K562 (cell line): ENCODE measurements at regions not wholly inside any gene's neighbourhood (a gene's known extent, or its start where the extent isn't known, plus 50 kb on each side); places are given as distances from the start of the nearest gene placed in this dataset.

Experiments
- ATAC-seq: fragments of 200-7000 bp; cut with Tn5 transposase; 3 replicates; pipeline ENCODE4 v1.9.1; 2020; ENCODE audit warnings: moderate library complexity
- BruUV-seq: library from RNA; stranded (reverse); fragments of 400-500 nt; replicated peaks from 2 replicates; lab custom pipeline; 2021; lab: Mats Ljungman, UMichigan
- CTCF ChIA-PET: fragments of 300-600 bp; formaldehyde crosslinking; extraction: SDS; loops from one replicate; lab custom pipeline; 2021; ENCODE audit warnings: low intra/inter-chr PET ratio; lab: Yijun Ruan, JAX
- POLR2A ChIA-PET: fragments of 300-600, 350-650 bp; sonication (Branson Sonifier 250); formaldehyde crosslinking; extraction: SDS; loops from one replicate; lab custom pipeline; 2021; ENCODE audit warnings: antibody characterized with exemption, inconsistent platforms; lab: Yijun Ruan, JAX
- DNase-seq, 4 experiments: peaks; one replicate each; pipeline versions ENCODE4 v3.0.0 to v3.0.0-alpha.2; 2011 to 2018; ENCODE audit warnings: low spot score in 3 of 4, mixed read lengths in 3 of 4; ENCODE audit errors: extremely low read depth in 1 of 4
- FAIRE-seq: peaks from 2 replicates; lab custom pipeline; 2011; peaks lifted over from hg19 to GRCh38; lab: Jason Lieb, UNC
- H2AFZ ChIP-seq: 2 replicates; pipeline ENCODE4 v1.6.0; 2011; ENCODE audit warnings: low read depth, low read length, control low read depth, inconsistent platforms
- H3K27ac ChIP-seq: fragments of 200-600 bp; 3 replicates; pipeline ENCODE4 v1.8.0; 2011; ENCODE audit warnings: low read depth, mild to moderate bottlenecking, control low read depth, inconsistent platforms, low read length, moderate library complexity, mixed read lengths; ENCODE audit errors: extremely low read depth
- H3K27me3 ChIP-seq, 2 experiments: fragments of 300-600 bp in 1 of 2; 2 replicates in 1 of 2; 3 replicates in 1 of 2; pipeline versions ENCODE4 v1.6.0 to v1.8.0; 2011; ENCODE audit warnings: inconsistent platforms in 2 of 2, low read length in 2 of 2, mild to moderate bottlenecking in 1 of 2, mixed read lengths in 1 of 2, moderate library complexity in 1 of 2; ENCODE audit not compliant: control insufficient read depth in 2 of 2, insufficient read depth in 2 of 2
- H3K36me3 ChIP-seq: fragments of 300-600 bp; 3 replicates; pipeline ENCODE4 v1.8.0; 2011; ENCODE audit warnings: mild to moderate bottlenecking, low read length, inconsistent platforms; ENCODE audit not compliant: control insufficient read depth, insufficient read depth
- H3K4me1 ChIP-seq, 2 experiments: fragments of 200-600 bp in 1 of 2; replicated peaks in 1 of 2; 2 replicates in 1 of 2; 3 replicates in 1 of 2; pipeline versions ENCODE4 v1.5.1 to v1.8.0; 2011; ENCODE audit warnings: inconsistent platforms in 2 of 2, low read length in 2 of 2, mild to moderate bottlenecking in 1 of 2, mixed read lengths in 1 of 2, moderate library complexity in 1 of 2; ENCODE audit not compliant: control insufficient read depth in 2 of 2, insufficient read depth in 2 of 2
- H3K4me2 ChIP-seq: 2 replicates; pipeline ENCODE4 v1.6.1; 2011; ENCODE audit warnings: low read length, control low read depth, inconsistent platforms, mixed read lengths; ENCODE audit not compliant: insufficient read depth
- H3K4me3 ChIP-seq: fragments of 200-600 bp; sonication (generic), shearing (Covaris generic); 2 replicates; pipeline ENCODE4 v1.5.1; 2016; ENCODE audit warnings: control low read depth, inconsistent platforms
- H3K79me2 ChIP-seq: fragments of 200-600 bp; 3 replicates; pipeline ENCODE4 v1.8.0; 2011; ENCODE audit warnings: low read length, inconsistent platforms; ENCODE audit not compliant: control insufficient read depth, insufficient read depth
- H3K9ac ChIP-seq, 2 experiments: 2 replicates each; pipeline versions ENCODE4 v1.6.0 to v1.6.1; 2011; ENCODE audit warnings: low read depth in 2 of 2, low read length in 2 of 2, control low read depth in 1 of 2, inconsistent platforms in 1 of 2, mild to moderate bottlenecking in 1 of 2, mixed read lengths in 1 of 2; ENCODE audit not compliant: insufficient read depth in 1 of 2
- H3K9me1 ChIP-seq: one replicate; pipeline ENCODE4 v1.6.0; 2011; ENCODE audit warnings: inconsistent platforms, mild to moderate bottlenecking, low read length, moderate library complexity; ENCODE audit not compliant: control insufficient read depth, insufficient read depth
- H3K9me3 ChIP-seq: replicated peaks from 2 replicates; pipeline ENCODE4 v1.5.1; 2011; ENCODE audit warnings: low read depth, low read length, inconsistent platforms; ENCODE audit not compliant: control insufficient read depth, insufficient read depth
- H4K20me1 ChIP-seq: replicated peaks from 2 replicates; pipeline ENCODE4 v1.6.1; 2011; ENCODE audit warnings: low read length, inconsistent platforms, mixed read lengths; ENCODE audit not compliant: control insufficient read depth, insufficient read depth
- DMBX1 ChIP-seq: fragments of 250-450 bp; sonication (Bioruptor Pico); IDR thresholded peaks from 2 replicates; pipeline ENCODE4 v1.8.0; 2022; ENCODE audit warnings: inconsistent platforms, mild to moderate bottlenecking, moderate library complexity, borderline replicate concordance
- GATAD2A ChIP-seq: fragments of 450-650 bp; IDR thresholded peaks from 2 replicates; pipeline ENCODE4 v1.6.1; 2017
- KLF6 ChIP-seq: fragments of 250-450 bp; sonication (Bioruptor Pico); IDR thresholded peaks from 2 replicates; pipeline ENCODE4 v1.4.0; 2020; ENCODE audit warnings: mild to moderate bottlenecking, moderate library complexity, borderline replicate concordance
- MXD1 ChIP-seq: fragments of 250-450 bp; sonication (Bioruptor Pico); IDR thresholded peaks from 2 replicates; pipeline ENCODE4 v1.8.0; 2021; ENCODE audit warnings: borderline replicate concordance, mild to moderate bottlenecking, moderate library complexity; ENCODE audit not compliant: poor library complexity, severe bottlenecking
- NCOR1 ChIP-seq: fragments of 450-650 bp; IDR thresholded peaks from 2 replicates; pipeline ENCODE4 v1.6.1; 2016; ENCODE audit warnings: mild to moderate bottlenecking, moderate library complexity
- SMAD2 ChIP-seq: fragments of 150-350 bp; IDR thresholded peaks from 2 replicates; pipeline ENCODE4 v1.6.1; 2014; ENCODE audit warnings: low read depth, mild to moderate bottlenecking, low read length
- SMAD3 ChIP-seq: fragments of 450-650 bp; formaldehyde crosslinking; conservative IDR thresholded peaks from 2 replicates; pipeline ENCODE4 v1.4.0; 2020; ENCODE audit warnings: mild to moderate bottlenecking
- ZBTB17 ChIP-seq: fragments of 450-650 bp; formaldehyde crosslinking; IDR thresholded peaks from 2 replicates; pipeline ENCODE4 v1.4.0; 2020; ENCODE audit warnings: mild to moderate bottlenecking
- ZC3H8 ChIP-seq: fragments of 450-650 bp; IDR thresholded peaks from 2 replicates; pipeline ENCODE4 v1.6.1; 2017
- ZFP1 ChIP-seq: fragments of 450-650 bp; formaldehyde crosslinking; IDR thresholded peaks from 2 replicates; pipeline ENCODE4 v1.4.0; 2020; ENCODE audit warnings: mild to moderate bottlenecking, mixed read lengths
- ZNF212 ChIP-seq: fragments of 450-650 bp; formaldehyde crosslinking; IDR thresholded peaks from 2 replicates; pipeline ENCODE4 v1.4.0; 2020; ENCODE audit warnings: mild to moderate bottlenecking
- ZNF311 ChIP-seq: fragments of 250-450 bp; sonication (Bioruptor Pico); IDR thresholded peaks from 2 replicates; pipeline ENCODE4 v1.4.0; 2020; ENCODE audit warnings: mild to moderate bottlenecking, moderate library complexity
- ZNF395 ChIP-seq: fragments of 200-800 bp; sonication (Bioruptor generic); IDR thresholded peaks from 2 replicates; pipeline ENCODE4 v1.6.1; 2017; ENCODE audit warnings: missing genetic modification characterization, missing compliant biosample characterization
- ZNF444 ChIP-seq: fragments of 250-450 bp; sonication (Bioruptor Pico); IDR thresholded peaks from 2 replicates; pipeline ENCODE4 v1.4.0; 2020; ENCODE audit warnings: mild to moderate bottlenecking, moderate library complexity
- ZNF449 ChIP-seq: fragments of 250-450 bp; sonication (Bioruptor Pico); IDR thresholded peaks from 2 replicates; pipeline ENCODE4 v1.8.0; 2022; ENCODE audit warnings: moderate library complexity, mild to moderate bottlenecking, inconsistent platforms
- ZNF79 ChIP-seq: fragments of 250-450 bp; sonication (Bioruptor Pico); IDR thresholded peaks from 2 replicates; pipeline ENCODE4 v1.4.0; 2020; ENCODE audit warnings: low read depth, mild to moderate bottlenecking, moderate library complexity
- WGBS: fragments of 100-300 bp; shearing (Covaris generic); methylation state at CpG from one replicate; pipeline ENCODE4 v1.1.6; 2016; ENCODE audit warnings: low coverage, mixed read lengths; ENCODE audit not compliant: insufficient coverage; ENCODE audit errors: missing lambda C conversion rate; 5-methylcytosine and 5-hydroxymethylcytosine counted together
- in situ Hi-C: fragments of 300-500 bp; cut with MboI; formaldehyde crosslinking; loops from 4 replicates; pipeline ENCODE4 v1.15.0; 2018; ENCODE audit warnings: inconsistent platforms, mixed read lengths
- intact Hi-C: fragments of 100-400 bp; cut with micrococcal nuclease; formaldehyde crosslinking; loops from 2 replicates; pipeline ENCODE4 v1.14.2; 2022
- TF ChIP-seq, protein P1 (sequence below): fragments of 250-450 bp; sonication (Bioruptor Pico); IDR thresholded peaks from 2 replicates; pipeline ENCODE4 v1.8.0; 2022; ENCODE audit warnings: inconsistent platforms

- CTCF ChIA-PET, result no interaction called here
- H3K9me3 ChIP-seq, result no peaks in the 10 kb centered on the region
- POLR2A ChIA-PET, result no interaction called here
- TF ChIP-seq SMAD2 (no peak), ZC3H8 (no peak), ZNF212 (CRISPR knock-in tag) (0 out of 2 replicates have a peak, but pooled peaks have one; percentile 52), MXD1 (CRISPR knock-in tag) (no peak), ZNF79 (CRISPR knock-in tag) (peak; percentile 85), DMBX1 (peak; percentile 86; the same call in 1 of the 2 replicates), GATAD2A (no peak), NCOR1 (no peak), ZFP1 (CRISPR knock-in tag) (0 out of 2 replicates have a peak, but pooled peaks have one; percentile 44), ZBTB17 (CRISPR knock-in tag) (peak; percentile 76), ZNF395 (CRISPR knock-in tag) (no peak), ZNF444 (0 out of 2 replicates have a peak, but pooled peaks have one; percentile 17), SMAD3 (0 out of 2 replicates have a peak, but pooled peaks have one; percentile 9), KLF6 (CRISPR knock-in tag) (peak; percentile 69; the same call in 1 of the 2 replicates), ZNF449 (peak; percentile 72; the same call in 1 of the 2 replicates), ZNF311 (peak; percentile 65; the same call in 1 of the 2 replicates)
- TF ChIP-seq, protein P1, sequence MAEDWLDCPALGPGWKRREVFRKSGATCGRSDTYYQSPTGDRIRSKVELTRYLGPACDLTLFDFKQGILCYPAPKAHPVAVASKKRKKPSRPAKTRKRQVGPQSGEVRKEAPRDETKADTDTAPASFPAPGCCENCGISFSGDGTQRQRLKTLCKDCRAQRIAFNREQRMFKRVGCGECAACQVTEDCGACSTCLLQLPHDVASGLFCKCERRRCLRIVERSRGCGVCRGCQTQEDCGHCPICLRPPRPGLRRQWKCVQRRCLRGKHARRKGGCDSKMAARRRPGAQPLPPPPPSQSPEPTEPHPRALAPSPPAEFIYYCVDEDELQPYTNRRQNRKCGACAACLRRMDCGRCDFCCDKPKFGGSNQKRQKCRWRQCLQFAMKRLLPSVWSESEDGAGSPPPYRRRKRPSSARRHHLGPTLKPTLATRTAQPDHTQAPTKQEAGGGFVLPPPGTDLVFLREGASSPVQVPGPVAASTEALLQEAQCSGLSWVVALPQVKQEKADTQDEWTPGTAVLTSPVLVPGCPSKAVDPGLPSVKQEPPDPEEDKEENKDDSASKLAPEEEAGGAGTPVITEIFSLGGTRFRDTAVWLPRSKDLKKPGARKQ (CRISPR knock-in tag), result no peak
- TF ChIP-seq, all 486 proteins: peak for 10
- Histone ChIP-seq H4K20me1 (no peaks in the 10 kb centered on the region), H2AFZ (no peak overlapping the region), H3K4me3 (no peak overlapping the region), H3K27me3 (no peaks in the 10 kb centered on the region), H3K4me2 (no peak overlapping the region), H3K27ac (no peak overlapping the region), H3K9me1 (no peaks in the 10 kb centered on the region), H3K9ac (no peak overlapping the region), H3K36me3 (no peaks in the 10 kb centered on the region), H3K4me1 (no peaks in the 10 kb centered on the region), H3K79me2 (no peaks in the 10 kb centered on the region)
- no TSS peak for BruUV-seq
- in situ Hi-C loops, result no loop called here
- FAIRE-seq (no peak), ATAC-seq (no peak), DNase-seq (no peak)
- intact Hi-C loops, result no loop called here
- WGBS, result 0% methylated on average over 1 of the region's 1 CpG
Observed at GRCh38 chr3:8369638-8370037, 132.0 kb upstream of the LMCD1 start.
